GM21447 (cell line): ENCODE measurements at regions not wholly inside any gene's neighbourhood (a gene's known extent, or its start where the extent isn't known, plus 50 kb on each side); places are given as distances from the start of the nearest gene placed in this dataset.
"Not testable (repeated sequence)": the region's sequence is repeated elsewhere in the genome, so short reads cannot be mapped to it uniquely, and the experiment has no call there.

Source experiments
- ATAC-seq: cut with Tn5 transposase; IDR thresholded peaks from one replicate; pipeline ENCODE4 v1.9.1; 2021; ENCODE audit not compliant: unreplicated experiment

GRCh38 chr9:34907044-34907443, 51.0 kb upstream of the PHF24 start:
- ATAC-seq = no peak

GRCh38 chr9:34899535-34900158, 58.4 kb upstream of the PHF24 start:
- peak; percentile 81 for ATAC-seq

GRCh38 chr9:34898846-34899245, 59.2 kb upstream of the PHF24 start:
- ATAC-seq = no peak

- ATAC-seq = no peak
These were observed 62.0 kb upstream of the PHF24 start for GRCh38 chr9:34896112-34896511.

- no peak for ATAC-seq
These were observed 65.2 kb upstream of the PHF24 start for GRCh38 chr9:34892886-34893285.

- no peak for ATAC-seq
These were observed 66.7 kb upstream of the PHF24 start for GRCh38 chr9:34891386-34891785.

GRCh38 chr9:34887841-34888240, 70.2 kb upstream of the PHF24 start:
- ATAC-seq = no peak

- peak; percentile 85 for ATAC-seq
These were observed 73.3 kb upstream of the PHF24 start for GRCh38 chr9:34884747-34885189.

- no peak for ATAC-seq
These were observed 82.0 kb upstream of the PHF24 start for GRCh38 chr9:34876096-34876495.

GRCh38 chr9:34869390-34869789, 88.7 kb upstream of the PHF24 start:
- ATAC-seq = no peak

GRCh38 chr9:34866614-34867013, 91.5 kb upstream of the PHF24 start:
- ATAC-seq = no peak

- ATAC-seq = no peak
These were observed 94.7 kb upstream of the PHF24 start for GRCh38 chr9:34863426-34863825.

- ATAC-seq = no peak
These were observed 95.2 kb upstream of the PHF24 start for GRCh38 chr9:34862836-34863235.

- ATAC-seq = peak; percentile 57
These were observed 96.0 kb upstream of the PHF24 start for GRCh38 chr9:34862043-34862442.

GRCh38 chr9:34855016-34855415, 103.1 kb upstream of the PHF24 start:
- ATAC-seq = not testable (repeated sequence)

GRCh38 chr9:34830068-34830467, 120.1 kb upstream of the CCL21 start:
- no peak for ATAC-seq

GRCh38 chr9:34826999-34827538, 117.1 kb upstream of the CCL21 start:
- no peak for ATAC-seq

GRCh38 chr9:34825775-34826174, 115.8 kb upstream of the CCL21 start:
- no peak for ATAC-seq

GRCh38 chr9:34823778-34824177, 113.8 kb upstream of the CCL21 start:
- ATAC-seq = no peak

- no peak for ATAC-seq
These were observed 100.2 kb upstream of the CCL21 start for GRCh38 chr9:34810187-34810524.

- ATAC-seq = no peak
These were observed 99.7 kb upstream of the CCL21 start for GRCh38 chr9:34809504-34810186.

- no peak for ATAC-seq
These were observed 93.0 kb upstream of the CCL21 start for GRCh38 chr9:34802916-34803315.

- no peak for ATAC-seq
These were observed 87.4 kb upstream of the CCL21 start for GRCh38 chr9:34797367-34797766.
